Astrocyte (in vitro differentiated cells and primary cell): ENCODE measurements at regions not wholly inside any gene's neighbourhood (a gene's known extent, or its start where the extent isn't known, plus 50 kb on each side); places are given as distances from the start of the nearest gene placed in this dataset.

Experiments used
- DNase-seq: peaks from one replicate; pipeline ENCODE4 v3.0.0-alpha.2; 2010; ENCODE audit warnings: low read depth
- FAIRE-seq: peaks from 2 replicates; lab custom pipeline; 2011; peaks lifted over from hg19 to GRCh38; lab: Jason Lieb, UNC
- H2AFZ ChIP-seq: 2 replicates; pipeline ENCODE4 v1.6.0; 2012; ENCODE audit warnings: low read depth, low read length, inconsistent platforms
- H3K27ac ChIP-seq: 2 replicates; pipeline ENCODE4 v1.5.1; 2011; ENCODE audit warnings: low read depth, low read length, inconsistent platforms
- H3K27me3 ChIP-seq: 2 replicates; pipeline ENCODE4 v1.6.0; 2011; ENCODE audit warnings: low read length, inconsistent platforms; ENCODE audit not compliant: insufficient read depth
- H3K36me3 ChIP-seq: 2 replicates; pipeline ENCODE4 v1.5.1; 2011; ENCODE audit warnings: low read length, inconsistent platforms; ENCODE audit not compliant: insufficient read depth
- H3K4me1 ChIP-seq: 2 replicates; pipeline ENCODE4 v1.5.1; 2011; ENCODE audit warnings: low read length, inconsistent platforms; ENCODE audit not compliant: insufficient read depth
- H3K4me2 ChIP-seq: 2 replicates; pipeline ENCODE4 v1.6.0; 2012; ENCODE audit warnings: low read length, inconsistent platforms
- H3K4me3 ChIP-seq: 2 replicates; pipeline ENCODE4 v1.5.1; 2011; ENCODE audit warnings: low read depth, mild to moderate bottlenecking, low read length, inconsistent platforms; ENCODE audit not compliant: insufficient read depth
- H3K79me2 ChIP-seq: 2 replicates; pipeline ENCODE4 v1.6.0; 2012; ENCODE audit warnings: mild to moderate bottlenecking, low read length, inconsistent platforms; ENCODE audit not compliant: insufficient read depth
- H3K9ac ChIP-seq: 2 replicates; pipeline ENCODE4 v1.6.0; 2012; ENCODE audit warnings: mild to moderate bottlenecking, low read length, inconsistent platforms
- H3K9me3 ChIP-seq: 2 replicates; pipeline ENCODE4 v1.5.1; 2012; ENCODE audit warnings: low read depth, mild to moderate bottlenecking, low read length, inconsistent platforms; ENCODE audit not compliant: insufficient read depth
- H4K20me1 ChIP-seq: 2 replicates; pipeline ENCODE4 v1.6.0; 2012; ENCODE audit warnings: low read length, inconsistent platforms; ENCODE audit not compliant: insufficient read depth
- H3K27ac Mint-ChIP-seq: one replicate; pipeline ENCODE4 v1.8.0; 2021; ENCODE audit warnings: mild to moderate bottlenecking, mixed read lengths; ENCODE audit not compliant: unreplicated experiment
- H3K27me3 Mint-ChIP-seq: one replicate; pipeline ENCODE4 v1.8.0; 2021; ENCODE audit warnings: low read depth, mixed read lengths; ENCODE audit not compliant: unreplicated experiment
- H3K36me3 Mint-ChIP-seq: one replicate; pipeline ENCODE4 v1.8.0; 2021; ENCODE audit warnings: low read depth, mixed read lengths; ENCODE audit not compliant: unreplicated experiment
- H3K4me1 Mint-ChIP-seq: one replicate; pipeline ENCODE4 v1.8.0; 2021; ENCODE audit warnings: low read depth, mixed read lengths; ENCODE audit not compliant: unreplicated experiment
- H3K4me3 Mint-ChIP-seq: one replicate; pipeline ENCODE4 v1.8.0; 2021; ENCODE audit warnings: mild to moderate bottlenecking, moderate library complexity, mixed read lengths; ENCODE audit not compliant: unreplicated experiment
- H3K9me3 Mint-ChIP-seq: one replicate; pipeline ENCODE4 v1.8.0; 2021; ENCODE audit warnings: mild to moderate bottlenecking, mixed read lengths; ENCODE audit not compliant: unreplicated experiment
- EZH2 ChIP-seq: IDR thresholded peaks from 2 replicates; pipeline ENCODE4 v1.6.1; 2012; ENCODE audit warnings: mild to moderate bottlenecking, low read length, inconsistent platforms; ENCODE audit not compliant: insufficient read depth
- TF ChIP-seq, protein P1 (sequence below): IDR thresholded peaks from 2 replicates; pipeline ENCODE4 v1.5.1; 2011; ENCODE audit warnings: low read depth, mild to moderate bottlenecking, inconsistent platforms, low read length, moderate library complexity; ENCODE audit not compliant: insufficient read depth

DNA sequence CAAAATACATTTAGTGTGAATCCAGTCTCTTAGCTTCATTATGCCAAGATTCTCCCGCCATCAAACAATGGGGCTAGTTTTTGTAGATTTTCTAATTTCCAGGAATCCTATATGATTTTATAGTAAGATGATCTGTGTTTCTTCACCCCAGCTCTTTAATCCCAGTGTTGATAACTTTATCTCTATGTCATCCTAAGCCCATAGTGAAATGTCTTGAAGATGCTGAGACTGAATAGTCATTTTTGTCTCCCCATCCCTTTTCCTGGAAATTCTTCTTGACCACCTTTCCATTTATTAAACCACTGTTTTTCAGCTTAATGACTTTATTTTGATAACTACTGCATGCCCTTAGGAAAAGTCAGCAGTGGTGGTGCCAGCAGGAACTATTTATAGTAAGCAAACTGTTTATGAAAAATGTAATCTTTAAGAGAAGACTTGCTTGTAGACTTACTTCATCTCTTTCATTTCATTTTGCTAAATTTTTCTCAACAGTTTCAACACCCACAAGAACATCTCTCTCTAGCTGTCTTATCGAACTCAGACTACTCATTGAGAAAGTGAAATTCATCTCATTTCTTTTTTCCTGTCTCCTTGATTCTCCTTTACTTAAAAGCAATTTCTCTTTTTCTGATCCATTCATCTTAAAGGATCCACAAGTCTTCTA, 116.6 kb downstream of the NTMT2 start:
- no peaks in the 10 kb centered on the region for H3K9me3 Mint-ChIP-seq
- H3K27me3 Mint-ChIP-seq, result no peaks in the 10 kb centered on the region
- H3K27ac Mint-ChIP-seq, result no peak overlapping the region
- FAIRE-seq (no peak), DNase-seq (peak; percentile 8)
- H3K4me2 ChIP-seq, result no peak overlapping the region
- H3K4me1 ChIP-seq, result no peaks in the 10 kb centered on the region
- no peaks in the 10 kb centered on the region for H3K27me3 ChIP-seq
- H2AFZ ChIP-seq, result no peak overlapping the region
- H3K4me3 ChIP-seq, result no peak overlapping the region
- no peaks in the 10 kb centered on the region for H3K36me3 Mint-ChIP-seq
- no peaks in the 10 kb centered on the region for H3K4me1 Mint-ChIP-seq
- H4K20me1 ChIP-seq, result no peaks in the 10 kb centered on the region
- no peak overlapping the region for H3K4me3 Mint-ChIP-seq
- TF ChIP-seq, protein P1, sequence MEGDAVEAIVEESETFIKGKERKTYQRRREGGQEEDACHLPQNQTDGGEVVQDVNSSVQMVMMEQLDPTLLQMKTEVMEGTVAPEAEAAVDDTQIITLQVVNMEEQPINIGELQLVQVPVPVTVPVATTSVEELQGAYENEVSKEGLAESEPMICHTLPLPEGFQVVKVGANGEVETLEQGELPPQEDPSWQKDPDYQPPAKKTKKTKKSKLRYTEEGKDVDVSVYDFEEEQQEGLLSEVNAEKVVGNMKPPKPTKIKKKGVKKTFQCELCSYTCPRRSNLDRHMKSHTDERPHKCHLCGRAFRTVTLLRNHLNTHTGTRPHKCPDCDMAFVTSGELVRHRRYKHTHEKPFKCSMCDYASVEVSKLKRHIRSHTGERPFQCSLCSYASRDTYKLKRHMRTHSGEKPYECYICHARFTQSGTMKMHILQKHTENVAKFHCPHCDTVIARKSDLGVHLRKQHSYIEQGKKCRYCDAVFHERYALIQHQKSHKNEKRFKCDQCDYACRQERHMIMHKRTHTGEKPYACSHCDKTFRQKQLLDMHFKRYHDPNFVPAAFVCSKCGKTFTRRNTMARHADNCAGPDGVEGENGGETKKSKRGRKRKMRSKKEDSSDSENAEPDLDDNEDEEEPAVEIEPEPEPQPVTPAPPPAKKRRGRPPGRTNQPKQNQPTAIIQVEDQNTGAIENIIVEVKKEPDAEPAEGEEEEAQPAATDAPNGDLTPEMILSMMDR, result no peak
- no peak for TF ChIP-seq EZH2
- no peak overlapping the region for H3K9ac ChIP-seq
- no peaks in the 10 kb centered on the region for H3K79me2 ChIP-seq
- H3K27ac ChIP-seq, result no peak overlapping the region
- H3K9me3 ChIP-seq, result no peaks in the 10 kb centered on the region
- no peaks in the 10 kb centered on the region for H3K36me3 ChIP-seq

DNA sequence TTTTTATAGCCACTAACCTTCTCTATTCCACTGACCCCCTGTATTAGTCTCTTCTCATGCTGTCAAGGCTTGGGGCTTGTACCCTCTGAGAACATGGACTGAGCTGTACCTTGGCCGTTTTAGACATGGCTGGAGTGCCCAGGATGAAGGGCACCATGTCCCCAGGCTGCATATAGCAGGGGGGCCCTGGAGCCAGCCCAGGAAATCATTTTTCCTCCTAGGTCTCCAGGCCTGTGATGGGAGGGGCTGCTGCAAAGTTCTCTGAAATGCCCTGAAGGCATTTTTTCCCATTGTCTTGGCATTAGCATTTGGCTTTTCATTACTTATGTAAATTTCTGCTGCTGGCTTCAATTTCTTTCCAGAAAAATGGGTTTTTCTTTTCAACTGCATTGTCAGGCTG, 119.5 kb downstream of the NTMT2 start:
- no peak for FAIRE-seq
- no peak overlapping the region for H3K27ac ChIP-seq
- Mint-ChIP-seq H3K27ac (no peak overlapping the region), H3K4me3 (no peak overlapping the region), H3K36me3 (no peaks in the 10 kb centered on the region), H3K9me3 (no peaks in the 10 kb centered on the region), H3K27me3 (no peaks in the 10 kb centered on the region), H3K4me1 (no peaks in the 10 kb centered on the region)
- H3K4me1 ChIP-seq, result no peaks in the 10 kb centered on the region
- no peaks in the 10 kb centered on the region for H4K20me1 ChIP-seq
- DNase-seq, result no peak
- no peak overlapping the region for H3K4me2 ChIP-seq
- TF ChIP-seq EZH2, result no peak
- TF ChIP-seq, protein P1, result no peak
- no peaks in the 10 kb centered on the region for H3K36me3 ChIP-seq
- no peak overlapping the region for H2AFZ ChIP-seq
- no peak overlapping the region for H3K9ac ChIP-seq
- no peak overlapping the region for H3K4me3 ChIP-seq
- no peaks in the 10 kb centered on the region for H3K27me3 ChIP-seq
- no peaks in the 10 kb centered on the region for H3K79me2 ChIP-seq
- H3K9me3 ChIP-seq, result no peaks in the 10 kb centered on the region

DNA sequence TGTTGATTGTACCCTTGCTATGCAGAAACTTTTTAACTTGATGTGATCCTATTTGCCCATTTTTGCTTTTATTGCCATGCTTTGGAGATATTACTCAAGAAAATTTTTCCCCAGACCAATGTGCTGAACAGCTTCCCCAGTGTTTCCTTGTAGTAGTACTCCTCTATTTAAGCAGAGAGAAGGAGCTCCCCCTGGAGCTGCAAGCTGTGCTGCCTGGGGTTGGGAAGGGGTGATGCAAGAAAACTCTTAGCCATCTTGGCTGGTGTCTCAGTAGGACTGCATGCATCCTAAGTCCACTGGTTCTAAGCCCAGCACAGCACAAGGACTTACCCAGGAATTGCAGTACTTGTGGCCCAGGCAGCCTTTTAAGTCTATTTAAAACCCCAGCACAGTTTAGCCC, 121.6 kb downstream of the NTMT2 start:
- H3K27me3 Mint-ChIP-seq, result no peaks in the 10 kb centered on the region
- TF ChIP-seq, protein P1, result no peak
- no peak for TF ChIP-seq EZH2
- no peak overlapping the region for H3K27ac ChIP-seq
- no peak overlapping the region for H2AFZ ChIP-seq
- no peaks in the 10 kb centered on the region for H3K27me3 ChIP-seq
- no peak overlapping the region for H3K27ac Mint-ChIP-seq
- H3K9ac ChIP-seq, result no peak overlapping the region
- H3K4me3 Mint-ChIP-seq, result no peak overlapping the region
- no peaks in the 10 kb centered on the region for H3K79me2 ChIP-seq
- no peak overlapping the region for H3K4me2 ChIP-seq
- no peaks in the 10 kb centered on the region for H3K36me3 ChIP-seq
- H3K4me3 ChIP-seq, result no peak overlapping the region
- no peak for FAIRE-seq
- H3K9me3 ChIP-seq, result no peaks in the 10 kb centered on the region
- no peaks in the 10 kb centered on the region for H3K36me3 Mint-ChIP-seq
- no peaks in the 10 kb centered on the region for H3K4me1 ChIP-seq
- no peaks in the 10 kb centered on the region for H4K20me1 ChIP-seq
- H3K4me1 Mint-ChIP-seq, result no peaks in the 10 kb centered on the region
- H3K9me3 Mint-ChIP-seq, result no peaks in the 10 kb centered on the region
- DNase-seq, result no peak
